HG02623 (cell line): ENCODE measurements at regions not wholly inside any gene's neighbourhood (a gene's known extent, or its start where the extent isn't known, plus 50 kb on each side); places are given as distances from the start of the nearest gene placed in this dataset.

ENCODE experiments used
- ATAC-seq: cut with Tn5 transposase; IDR thresholded peaks from one replicate; pipeline ENCODE4 v1.9.1; 2021; ENCODE audit warnings: moderate library complexity; ENCODE audit not compliant: unreplicated experiment

DNA sequence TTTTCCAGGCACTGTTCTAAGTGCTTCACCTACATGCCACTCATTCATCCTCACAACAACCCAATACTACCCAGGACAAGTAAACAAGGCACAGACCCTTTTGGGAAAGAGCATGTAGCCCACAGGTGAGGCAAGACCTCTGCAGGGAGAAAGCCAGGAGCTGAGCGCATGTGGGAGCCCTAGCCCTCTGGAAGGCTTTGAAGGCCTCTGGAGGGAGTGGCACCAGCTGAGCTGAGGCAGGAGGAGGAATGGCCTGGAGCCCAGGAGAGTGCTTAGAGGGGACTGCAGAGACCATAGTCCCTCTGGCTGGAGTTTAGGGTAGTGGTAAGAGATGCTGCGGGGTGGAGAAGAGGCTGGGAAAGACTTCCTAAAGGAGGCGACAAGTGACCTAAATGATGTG, 516.5 kb downstream of the FUT8 start:
- no peak for ATAC-seq

DNA sequence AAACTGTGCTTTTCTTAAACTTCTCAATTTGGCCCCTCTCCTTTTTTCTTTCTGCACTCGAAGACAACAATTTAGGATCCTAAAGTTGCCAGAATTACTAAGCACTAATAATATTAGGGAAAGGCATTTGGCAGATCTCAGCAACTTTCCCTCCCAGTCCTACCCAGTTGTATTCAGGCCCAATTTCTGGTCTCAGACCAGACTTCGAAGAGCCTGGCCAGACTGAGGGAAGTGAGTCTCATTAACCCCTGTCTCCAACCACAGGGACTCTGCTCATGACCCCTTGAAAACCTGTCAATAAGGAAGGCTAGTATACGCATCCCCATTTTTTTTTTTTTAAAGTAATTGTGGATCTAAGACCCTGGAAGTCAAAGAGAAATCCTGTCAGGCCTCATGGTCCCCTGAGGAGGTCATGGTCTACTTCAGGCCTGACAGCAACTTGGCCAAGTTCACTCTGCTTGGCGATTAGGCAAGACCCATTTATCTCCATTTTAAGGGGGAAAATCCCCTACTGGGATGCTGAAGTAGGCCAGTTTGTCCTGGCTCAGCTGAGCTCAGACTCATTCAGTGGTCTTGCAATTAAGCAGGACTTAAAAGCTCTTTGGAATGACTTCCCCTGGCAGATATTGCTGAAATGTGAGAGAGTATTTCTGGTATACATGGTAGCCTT, 521.0 kb downstream of the FUT8 start:
- no peak for ATAC-seq

DNA sequence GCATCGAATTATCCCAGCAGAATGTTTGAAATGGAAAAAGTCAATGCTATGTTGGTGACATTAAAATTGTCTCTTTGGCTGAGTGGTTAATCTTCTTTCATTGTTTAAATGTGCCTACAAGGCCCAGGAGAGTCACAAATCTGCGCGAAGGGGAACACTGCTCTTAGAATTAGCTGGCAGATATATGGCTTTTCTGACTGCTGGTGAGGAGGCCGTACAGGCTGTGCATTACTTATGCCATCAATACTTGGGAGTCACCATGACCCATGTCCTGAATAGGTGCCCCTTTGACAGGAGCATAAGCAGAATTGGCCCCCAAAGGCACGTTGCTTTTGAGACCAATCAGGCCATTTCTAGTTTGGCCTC, 521.5 kb downstream of the FUT8 start:
- no peak for ATAC-seq

DNA sequence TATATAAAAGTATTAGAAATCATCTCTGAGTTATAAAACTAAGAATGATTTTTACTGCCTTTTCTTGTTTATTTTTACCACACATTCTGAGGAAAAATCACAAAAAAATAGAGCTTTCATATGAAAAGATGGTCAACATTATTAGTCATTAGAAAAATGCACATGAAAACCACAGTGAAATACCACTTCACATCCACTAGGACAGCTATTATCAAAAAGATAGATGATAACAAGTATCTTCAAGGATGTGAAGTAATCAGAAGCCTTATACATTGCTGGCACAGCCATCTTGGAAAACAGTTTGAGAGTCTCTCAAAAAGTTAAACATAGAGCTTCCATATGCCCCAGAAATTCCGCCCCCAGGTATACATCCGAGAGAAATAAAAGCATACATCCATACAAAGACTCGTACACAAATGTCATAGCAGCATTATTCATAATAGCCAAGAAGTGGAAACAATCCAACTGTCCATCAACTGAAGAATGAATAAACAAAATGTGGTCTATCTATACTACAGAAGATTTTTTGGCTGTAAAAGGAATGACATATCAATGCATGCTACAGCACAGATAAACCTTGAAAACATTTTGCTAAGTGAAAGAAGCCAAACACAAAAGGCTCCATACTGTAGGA, 523.9 kb downstream of the FUT8 start:
- ATAC-seq: no peak

DNA sequence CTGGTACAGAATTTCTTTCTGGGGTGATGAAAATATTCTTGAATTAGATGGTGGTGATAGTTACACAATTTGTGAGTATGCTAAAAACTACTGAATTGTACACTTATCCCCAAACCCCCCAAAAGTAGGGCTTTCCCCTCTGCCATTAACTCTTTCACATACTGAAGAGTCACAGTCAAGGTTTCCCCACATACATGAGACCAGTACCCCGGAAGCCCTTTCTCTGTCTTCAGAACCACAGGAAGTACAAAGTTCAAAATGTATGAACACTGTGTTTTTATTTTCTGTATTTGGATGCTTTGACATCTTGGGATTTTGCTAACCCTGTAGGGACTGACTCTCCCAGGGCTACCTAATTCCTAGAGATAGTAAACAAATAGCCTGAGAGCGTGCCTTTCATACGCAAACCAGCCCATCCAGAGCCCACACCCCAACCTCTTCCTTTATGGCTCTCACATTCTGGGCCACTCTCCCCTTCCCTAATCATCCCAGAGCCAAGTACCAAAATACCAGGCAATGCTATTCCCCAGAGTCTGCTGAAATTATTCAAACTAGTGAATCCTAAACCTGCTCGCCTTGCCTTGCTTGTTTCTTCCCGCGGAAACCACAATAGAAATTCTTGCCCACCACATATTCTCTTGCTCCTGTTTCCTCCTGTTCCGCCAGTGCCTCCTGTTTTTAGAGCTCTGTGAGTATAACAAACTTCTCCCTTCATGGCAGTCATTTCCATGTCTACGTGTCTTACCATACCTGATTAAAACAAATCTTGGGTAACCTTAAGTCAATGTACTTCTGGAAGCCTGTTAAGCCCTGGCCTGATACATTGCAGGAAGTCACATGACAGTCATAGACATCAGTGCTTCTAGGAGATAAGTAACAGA, 524.8 kb downstream of the FUT8 start:
- ATAC-seq: no peak

DNA sequence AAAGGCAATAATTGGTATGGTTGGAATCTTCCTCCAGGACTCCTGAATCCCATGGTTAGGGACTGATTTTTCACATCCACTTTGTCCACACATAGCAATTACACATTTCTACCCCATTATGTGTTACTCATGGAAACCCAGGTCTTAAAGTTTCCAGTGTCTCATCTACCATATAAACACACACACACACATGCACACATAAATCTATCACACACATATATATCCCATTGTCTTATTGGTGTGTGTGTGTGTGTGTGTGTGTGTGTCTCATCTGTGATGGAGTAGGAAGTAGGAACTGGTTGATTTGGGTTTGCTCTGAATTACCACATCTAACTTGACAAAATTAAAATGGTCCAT, 525.4 kb downstream of the FUT8 start:
- ATAC-seq: no peak

DNA sequence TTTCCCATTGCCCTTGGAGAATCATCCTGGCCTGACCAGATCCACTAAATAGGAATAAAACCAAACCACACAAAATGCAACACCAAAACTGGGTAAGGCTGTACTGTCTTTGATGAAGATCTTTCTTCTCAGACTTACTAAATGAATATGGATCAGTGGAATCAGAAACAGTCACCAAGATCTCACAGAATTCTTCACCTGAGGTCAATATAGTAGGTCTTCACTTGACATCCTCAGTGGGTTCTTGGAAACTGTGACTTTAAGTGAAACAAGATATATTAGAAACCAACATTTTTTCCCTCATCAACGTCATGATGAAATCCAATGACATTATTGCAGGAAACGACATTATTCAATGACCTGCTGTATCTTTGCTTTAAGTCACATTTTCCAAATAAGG, 526.2 kb downstream of the FUT8 start:
- no peak for ATAC-seq

DNA sequence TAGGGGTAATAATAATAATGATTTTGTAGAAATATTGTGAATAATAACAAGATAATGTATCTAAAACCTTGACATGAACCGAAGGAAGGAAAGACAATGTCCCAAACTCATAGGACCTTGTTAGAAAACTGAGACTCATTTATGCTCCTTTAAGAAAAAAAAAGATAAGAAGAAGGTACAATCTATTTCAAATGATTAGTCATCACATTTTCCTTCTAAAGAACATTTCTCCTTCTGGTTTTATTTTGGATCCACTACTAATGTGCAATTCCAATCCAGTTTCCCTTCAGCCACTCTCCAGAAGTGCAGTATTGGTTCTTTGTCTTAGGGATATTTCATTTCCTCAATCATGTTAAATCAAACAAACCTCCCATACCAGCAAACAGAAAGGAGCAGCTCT, 526.7 kb downstream of the FUT8 start:
- no peak for ATAC-seq

DNA sequence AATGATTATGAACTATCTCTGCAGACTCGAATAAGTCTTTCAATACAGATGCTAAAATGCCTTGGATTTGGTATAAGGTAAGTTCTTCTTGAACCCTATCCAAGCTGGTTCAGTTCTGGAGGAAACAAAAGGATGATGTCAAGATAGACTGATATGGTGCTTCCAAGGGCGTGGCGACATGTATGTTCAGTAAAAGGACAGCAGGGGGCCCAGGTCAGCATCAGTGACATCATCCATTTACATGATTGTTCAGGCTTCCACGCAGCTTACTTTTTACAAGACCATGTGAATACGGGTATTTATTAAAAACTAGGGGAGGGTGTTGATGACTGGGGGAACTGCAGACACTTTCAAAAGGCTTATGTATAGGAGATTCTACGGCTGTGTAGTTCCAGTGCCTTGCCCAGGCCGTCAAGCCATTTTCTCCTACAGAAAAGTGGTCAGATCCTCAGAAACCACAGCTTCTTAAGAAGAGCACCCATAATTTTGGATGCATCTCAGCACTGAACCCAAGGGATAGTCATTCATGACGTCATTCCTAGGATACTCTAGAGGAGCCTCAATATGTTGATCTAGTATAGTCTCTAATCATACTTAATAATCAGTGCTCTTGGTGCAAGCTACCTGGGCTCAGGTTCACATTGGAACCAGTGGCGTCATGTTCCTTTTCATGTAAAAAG, 527.7 kb downstream of the FUT8 start:
- ATAC-seq: no peak

DNA sequence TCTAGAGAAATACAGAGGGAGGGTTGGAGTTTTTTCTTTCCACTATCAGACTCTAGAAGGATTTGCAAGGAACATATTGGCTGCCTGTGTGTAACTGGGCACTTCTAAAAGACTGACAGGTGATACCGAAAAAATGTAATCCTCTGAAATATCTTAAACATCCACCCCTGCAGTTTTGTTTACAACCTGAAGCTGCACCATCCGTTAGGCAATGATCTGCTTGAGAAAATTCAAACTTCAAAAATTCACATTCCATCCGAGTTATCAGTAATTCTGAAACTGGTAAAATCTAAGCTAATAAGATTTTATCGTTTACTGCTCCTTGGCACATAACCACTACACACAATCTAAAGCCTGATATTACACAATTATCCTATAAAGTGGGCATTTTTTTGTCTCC, 528.6 kb downstream of the FUT8 start:
- no peak for ATAC-seq

DNA sequence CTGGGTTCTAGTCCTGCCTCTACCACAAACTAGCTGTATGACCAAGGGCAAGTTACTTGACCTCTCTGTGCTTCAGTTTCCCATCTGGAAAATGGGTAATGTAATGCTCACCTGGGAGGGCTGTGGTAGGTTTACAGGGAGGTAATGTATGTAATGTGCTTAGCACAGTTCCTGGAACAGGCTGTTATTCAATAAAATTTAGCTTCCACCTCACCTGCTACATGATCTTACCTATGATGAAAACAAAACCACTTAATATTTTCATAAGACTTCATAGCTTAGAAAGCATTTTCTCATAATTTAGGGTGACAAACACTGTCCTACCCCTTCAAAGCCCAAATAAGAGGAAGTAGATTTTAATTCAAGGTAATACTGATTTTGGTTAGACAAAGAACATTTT, 530.6 kb downstream of the FUT8 start:
- ATAC-seq: no peak

DNA sequence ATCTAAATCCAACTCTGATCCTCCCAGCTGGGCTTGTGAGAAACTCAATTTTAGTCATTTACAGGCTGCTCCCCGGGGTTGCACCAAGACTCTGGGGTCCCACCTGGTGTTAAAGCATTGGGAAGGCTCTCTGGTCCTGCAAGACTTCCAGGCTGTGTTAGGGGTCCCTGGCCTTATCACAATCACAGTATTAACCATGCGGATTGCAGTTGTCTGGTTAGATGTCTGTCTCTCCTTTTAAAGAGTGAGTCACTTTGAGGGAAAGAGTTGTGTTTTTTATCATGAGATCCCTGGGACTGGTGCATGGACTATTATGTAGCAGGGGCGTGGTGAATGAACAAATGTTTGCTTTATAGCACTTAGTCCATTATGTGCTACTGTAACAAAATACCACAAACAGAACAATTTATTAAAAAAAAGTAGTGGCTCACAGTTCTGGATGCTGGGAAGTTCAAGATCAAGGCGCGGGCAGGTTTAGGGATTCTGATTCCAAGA, 531.4 kb downstream of the FUT8 start:
- ATAC-seq: no peak

DNA sequence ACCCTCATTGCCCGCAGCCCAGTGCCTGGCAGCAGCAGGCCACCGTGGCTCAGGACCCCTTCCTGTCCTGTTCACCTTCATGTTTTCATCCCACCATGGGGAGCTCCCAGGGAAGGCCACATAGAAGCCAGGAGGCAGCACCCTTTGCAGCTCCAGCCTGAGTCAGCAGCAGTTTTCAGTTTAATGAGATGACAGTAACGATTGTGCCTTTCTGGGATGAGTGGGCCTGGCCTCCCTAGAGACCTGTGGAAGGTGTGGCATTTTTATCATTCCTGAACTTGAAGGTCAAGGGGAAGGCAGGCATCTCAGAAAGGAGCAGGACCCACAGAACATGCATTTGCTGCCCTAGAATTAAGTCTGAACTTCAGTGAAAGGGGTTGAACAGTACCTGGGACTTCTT, 532.8 kb downstream of the FUT8 start:
- no peak for ATAC-seq

DNA sequence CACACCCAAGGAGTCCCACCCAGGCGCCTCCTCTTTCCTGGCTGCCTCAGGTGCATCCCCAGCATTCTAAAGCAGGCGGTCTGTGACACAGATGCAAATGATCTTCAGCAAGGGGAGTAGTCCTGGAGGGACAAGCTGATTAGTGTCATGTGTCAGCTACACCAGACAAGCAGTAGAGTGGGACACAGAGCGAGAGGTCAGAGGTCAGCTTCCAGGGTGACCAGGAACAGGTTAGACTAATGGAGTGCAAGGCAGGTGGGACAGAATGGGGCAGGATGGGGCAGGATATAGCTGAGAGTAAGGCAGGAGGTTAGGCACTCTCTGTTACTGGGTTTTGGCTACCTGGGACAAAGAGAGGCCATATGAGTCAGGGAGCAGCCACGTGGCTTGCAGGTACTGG, 534.0 kb downstream of the FUT8 start:
- no peak for ATAC-seq

DNA sequence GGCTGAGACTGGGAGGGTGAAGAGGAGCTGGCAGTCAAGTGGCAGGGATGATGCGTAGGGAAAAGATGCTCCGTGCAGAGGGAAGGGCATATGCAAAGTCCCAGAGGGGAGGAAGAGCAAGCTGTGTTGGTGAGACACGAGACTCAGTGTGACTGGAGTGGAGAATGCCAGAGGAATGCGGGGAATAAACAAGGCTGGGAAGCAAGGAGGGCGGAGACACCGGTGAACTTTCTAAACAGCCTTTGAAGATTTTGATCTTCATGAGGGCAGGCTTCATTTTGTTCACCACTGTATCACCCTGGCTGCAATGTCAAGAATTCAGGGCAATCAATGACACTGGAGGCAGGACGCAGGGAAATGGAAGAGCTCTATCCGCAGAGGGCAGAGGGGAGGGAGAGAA, 535.8 kb downstream of the FUT8 start:
- no peak for ATAC-seq

DNA sequence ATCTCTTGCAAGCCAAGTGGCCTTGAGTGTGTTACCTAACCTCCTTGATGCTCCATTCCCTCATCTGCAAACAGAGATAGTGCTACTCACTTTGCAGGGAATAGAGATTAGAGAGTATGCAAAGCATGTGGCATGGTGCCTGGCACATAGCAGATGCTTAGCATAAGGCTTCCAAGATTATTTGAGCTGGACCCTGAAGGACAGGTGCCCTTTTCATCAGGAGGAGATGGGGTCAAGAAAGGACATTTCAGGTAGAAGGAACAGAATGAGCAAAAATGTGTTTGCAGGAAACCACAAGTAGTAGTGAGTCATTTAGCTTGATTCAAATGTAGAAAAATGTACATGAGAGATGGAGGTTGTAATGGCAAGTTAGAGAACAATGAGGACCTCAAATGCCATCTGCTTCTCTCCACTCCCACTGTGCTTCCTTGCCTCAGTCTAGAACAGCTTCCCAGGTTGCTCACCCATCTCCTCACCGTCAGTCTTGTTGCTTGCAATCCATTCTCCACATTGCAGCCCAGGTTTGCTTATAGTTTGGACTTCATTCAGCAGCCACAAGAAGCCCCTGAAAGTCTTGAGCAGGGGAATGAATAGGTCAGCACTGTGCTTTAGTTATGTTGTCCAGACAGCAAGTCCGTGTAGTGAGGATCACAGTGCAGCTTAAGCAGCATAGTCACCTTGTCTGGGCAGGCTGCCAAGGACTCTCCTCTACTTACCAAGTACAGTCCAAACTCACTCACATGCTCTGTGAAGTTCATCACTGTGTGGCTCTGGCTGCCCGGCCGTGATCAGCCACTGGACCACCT, 536.3 kb upstream of the CCDC196 start:
- peak; percentile 53 for ATAC-seq

DNA sequence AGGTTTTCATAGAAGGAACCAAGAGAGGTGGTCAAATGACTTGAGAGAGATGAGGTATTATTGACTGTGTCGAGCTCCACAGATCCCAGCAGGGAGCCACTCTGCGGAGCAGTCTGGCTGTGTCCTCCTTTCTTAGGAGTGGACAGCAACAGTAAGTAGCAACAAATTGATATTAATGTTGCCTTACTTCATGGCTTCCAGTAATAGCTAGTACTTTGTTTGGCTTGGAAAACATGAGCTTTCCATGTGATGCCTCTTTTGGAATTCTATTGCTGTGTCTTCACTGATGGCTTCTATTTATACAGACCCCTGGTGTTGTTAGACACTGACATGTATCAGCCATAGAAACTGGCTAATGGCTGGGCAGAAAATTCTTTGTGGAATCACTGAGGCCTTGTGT, 531.2 kb upstream of the CCDC196 start:
- ATAC-seq: no peak

DNA sequence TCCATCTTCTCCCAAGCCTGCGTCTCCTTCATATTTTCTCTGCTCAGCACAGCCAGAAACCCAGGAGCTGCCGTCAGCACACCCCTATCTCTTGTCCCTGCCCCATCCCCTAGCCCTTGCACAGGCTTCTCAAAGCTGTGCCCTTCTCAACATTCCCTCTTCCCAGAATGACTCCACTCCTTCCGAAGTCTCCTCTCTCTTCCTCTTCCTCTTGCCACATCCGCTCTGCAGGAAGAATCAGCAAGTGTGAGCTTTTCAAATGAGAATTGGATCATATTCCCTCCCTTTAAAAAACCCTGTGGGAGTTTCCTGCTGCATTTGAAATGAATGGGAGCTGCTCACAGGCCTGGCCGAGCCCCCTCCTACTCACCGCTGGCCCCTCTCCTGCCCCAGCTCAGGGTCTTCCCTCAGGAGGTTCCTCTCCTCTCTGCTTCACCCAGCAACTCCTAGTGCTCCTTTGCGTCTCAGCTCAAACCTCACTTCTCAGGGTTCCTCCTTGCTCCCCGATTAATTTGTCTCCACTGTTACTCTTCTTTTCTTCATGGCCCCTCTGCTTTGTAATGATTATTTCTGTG, 528.5 kb upstream of the CCDC196 start:
- no peak for ATAC-seq

DNA sequence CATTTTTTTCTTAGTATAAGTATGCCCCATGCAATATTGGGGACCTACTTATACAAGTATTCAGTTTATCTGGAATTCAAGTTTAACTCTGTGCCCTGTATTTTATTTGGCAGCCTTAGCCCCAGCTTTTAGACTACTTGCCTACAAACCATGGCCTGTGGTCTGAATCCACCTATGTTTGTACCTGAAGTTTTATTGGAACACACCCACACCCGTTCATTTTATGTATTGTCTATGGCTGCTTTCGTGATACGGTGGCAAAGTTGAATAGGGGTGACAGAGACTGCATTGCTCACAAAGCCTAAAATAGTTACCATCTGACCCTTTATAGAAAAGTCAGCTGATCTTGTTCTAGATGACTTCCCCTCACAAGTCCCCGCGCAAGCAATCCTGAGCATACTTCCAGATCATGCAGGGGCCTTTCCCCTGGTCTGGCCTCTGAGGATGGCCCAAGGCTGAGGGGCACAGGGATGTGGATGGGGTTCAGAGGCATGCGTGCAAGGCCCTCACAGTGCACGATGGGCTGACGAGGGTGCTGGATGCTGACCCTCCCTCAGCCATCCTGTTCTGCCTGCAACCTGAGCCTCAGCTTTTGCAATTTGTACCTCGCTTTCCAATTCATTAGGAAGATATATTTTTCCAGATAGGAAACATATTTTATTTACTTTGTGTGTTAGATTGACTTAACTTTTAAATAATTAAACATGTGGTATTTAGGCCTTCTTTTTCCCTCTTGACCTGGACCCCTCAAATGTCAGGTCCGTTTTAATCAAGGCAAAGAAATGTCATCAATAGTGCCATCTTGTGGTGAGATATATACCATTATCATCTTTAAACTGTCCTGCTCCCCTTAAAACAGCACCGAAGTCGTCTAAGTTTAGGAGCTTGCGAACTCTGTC, 527.3 kb upstream of the CCDC196 start:
- ATAC-seq: no peak
